NCI-H2107 (cell line): ENCODE measurements at regions not wholly inside any gene's neighbourhood (a gene's known extent, or its start where the extent isn't known, plus 50 kb on each side); places are given as distances from the start of the nearest gene placed in this dataset.
"Not testable (repeated sequence)": the region's sequence is repeated elsewhere in the genome, so short reads cannot be mapped to it uniquely, and the experiment has no call there.

Experiments
- DNase-seq: peaks from one replicate; lab custom pipeline; 2025; lab: John Stamatoyannopoulos, UW

DNA sequence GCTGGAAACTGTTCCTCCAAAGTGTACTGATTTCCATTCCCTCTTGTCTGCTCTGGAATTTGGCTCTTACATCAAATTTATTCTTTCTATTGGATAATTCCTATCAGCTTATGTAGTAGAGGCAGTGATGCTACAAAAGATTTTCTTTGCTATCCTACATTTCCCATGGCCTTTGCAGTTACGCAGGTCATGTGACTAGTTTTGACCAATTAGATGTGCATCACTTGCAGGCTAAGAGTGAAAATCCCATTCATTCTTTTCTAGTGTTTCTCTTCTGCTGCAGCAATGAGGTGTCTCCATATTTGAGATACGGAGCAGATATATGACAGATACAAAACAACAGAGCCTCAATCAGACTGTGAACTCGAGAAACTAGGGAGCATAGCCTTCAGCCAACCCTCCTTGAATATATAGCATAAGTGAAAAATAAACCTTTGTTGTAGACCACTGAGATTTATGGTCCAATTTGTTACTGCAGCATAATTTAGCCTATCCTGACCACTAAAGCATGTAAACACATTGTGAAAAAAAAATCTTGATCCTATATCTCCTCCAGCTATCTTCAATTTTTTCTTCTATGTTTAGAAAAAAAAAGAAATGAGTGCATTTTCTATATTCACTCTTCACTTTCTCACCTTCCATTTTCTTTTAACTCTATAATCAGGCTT is 102.0 kb downstream of the HNMT start:
- DNase-seq = no peak

DNA sequence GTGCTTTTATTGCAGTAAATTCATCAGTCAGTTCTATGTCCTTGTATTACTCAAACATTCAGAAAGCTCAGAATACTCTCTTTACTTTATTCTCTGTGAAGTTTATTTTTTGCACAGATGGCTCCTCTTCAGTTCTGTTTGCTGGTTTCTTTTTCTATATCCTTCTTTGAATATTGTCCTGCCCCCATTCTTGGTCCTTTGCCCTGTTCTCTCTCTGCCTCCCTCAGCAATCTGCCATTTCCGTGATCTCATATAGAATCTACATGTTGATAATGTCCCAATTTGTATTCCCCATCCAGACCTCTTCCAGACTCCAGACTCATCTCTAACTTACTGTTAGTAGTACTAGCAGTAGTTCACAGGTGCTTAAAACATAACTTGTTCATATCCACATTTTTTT is 102.6 kb downstream of the HNMT start:
- DNase-seq = no peak

DNA sequence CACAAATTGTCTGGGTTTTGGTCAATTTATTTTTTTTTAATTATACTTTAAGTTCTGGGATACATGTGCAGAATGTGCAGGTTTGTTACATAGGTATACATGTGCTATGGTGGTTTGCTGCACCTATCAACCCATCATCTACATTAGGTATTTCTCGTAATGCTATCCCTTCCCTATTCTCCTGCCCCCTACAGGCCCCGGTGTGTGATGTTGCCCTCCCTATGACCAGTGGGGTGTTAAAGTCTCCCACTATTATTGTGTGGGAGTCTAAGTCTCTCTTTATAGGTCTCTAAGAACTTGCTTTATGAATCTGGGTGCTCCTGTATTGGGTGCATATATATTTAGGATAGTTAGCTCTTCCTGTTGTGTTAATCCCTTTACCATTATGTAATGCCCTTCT is 104.4 kb downstream of the HNMT start:
- DNase-seq = not testable (repeated sequence)

DNA sequence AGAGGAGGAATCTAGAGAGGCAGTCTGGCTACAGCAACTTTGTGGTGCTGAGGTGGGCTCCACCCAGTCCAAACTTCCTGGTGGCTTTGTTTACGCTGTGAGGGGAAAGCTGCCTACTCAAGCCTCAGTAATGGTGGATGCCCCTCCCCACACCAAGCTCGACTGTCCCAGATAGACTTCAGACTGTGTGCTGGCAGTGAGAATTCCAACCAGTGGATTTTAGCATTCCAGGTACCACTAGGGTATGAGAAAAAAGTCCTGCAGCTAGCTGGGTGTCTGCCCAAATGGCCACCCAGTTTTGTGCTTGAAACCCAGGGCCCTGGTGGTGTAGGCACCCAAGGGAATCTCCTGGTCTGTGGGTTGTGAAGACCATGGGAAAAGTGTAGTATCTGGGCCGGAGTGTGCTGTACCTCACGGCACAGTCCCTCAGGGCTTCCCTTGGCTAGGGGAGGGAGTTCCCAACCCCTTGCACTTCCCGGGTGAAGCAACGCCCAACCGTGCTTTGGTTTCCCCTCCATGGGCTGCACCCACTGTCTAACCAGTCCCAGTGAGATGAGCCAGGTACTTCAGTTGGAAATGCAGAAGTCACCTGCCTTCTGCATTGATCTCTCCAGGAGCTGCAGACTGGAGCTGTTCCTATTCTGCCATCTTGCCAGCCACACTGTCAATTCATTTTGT is 106.9 kb downstream of the HNMT start:
- not testable (repeated sequence) for DNase-seq

DNA sequence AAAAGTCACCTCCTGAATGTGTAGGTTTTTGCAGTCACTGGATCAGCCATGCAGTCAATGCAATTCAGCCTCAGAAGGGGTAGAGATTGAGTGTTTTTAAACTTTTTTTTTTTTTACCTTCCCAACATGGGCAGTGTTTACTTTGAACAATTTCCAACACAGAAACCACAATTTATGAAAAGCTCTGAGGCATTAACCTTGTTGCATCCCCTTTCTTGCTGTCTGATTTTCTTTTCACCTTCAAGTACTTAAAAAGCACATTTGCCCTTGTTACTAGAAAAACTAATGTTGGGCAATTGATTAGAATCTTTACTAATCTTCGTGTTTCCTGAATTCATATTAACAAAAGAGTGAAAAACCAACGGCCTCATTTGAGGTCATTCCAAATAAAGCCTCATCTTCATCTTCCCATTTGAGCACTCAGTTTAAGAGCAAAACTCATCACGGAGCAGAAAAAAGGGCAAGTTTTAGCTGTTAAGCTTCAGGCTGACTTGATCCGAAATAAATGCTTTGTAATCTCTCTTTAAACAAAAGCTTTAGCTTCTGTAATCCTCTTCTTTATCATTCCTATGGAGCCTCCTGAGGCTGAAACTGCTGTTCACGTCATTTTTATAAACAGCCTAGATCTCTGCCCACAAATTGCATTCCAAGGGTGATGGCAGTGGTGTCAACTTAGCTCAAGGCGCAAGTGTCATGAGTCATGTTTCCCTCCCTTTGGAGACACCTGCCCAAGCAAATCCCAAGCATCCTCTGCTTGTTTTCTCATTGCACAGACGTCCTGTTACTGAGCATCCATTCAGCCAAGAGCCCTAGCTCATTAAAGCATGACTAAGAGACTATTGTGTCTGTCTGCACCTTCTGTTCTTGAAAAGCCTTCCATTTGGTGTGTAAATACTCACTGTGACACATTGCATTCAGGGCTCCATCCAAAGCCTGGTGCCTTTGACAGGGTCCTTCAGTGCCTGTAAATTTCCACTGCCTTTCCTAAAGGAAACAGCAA is 107.7 kb downstream of the HNMT start:
- DNase-seq = peak; percentile 40

DNA sequence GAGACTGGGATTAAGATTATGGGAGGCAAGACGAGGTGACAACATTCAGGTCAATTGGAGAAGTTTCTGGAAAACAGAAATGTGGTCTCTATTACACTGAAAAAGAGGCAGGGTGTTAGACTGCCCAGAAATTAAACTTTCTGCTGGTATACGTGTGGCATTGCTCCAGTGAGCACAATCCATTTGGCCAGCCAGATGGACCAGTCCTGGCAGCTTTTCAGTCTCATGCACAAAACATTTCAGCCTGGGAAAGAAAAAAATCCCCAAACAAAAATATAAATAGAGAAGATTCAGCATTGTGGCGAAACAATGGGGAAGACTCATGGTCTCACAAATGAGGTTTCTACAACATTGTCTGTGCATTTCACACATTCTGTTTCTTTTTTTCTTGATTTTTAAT is 113.9 kb downstream of the HNMT start:
- DNase-seq = no peak

DNA sequence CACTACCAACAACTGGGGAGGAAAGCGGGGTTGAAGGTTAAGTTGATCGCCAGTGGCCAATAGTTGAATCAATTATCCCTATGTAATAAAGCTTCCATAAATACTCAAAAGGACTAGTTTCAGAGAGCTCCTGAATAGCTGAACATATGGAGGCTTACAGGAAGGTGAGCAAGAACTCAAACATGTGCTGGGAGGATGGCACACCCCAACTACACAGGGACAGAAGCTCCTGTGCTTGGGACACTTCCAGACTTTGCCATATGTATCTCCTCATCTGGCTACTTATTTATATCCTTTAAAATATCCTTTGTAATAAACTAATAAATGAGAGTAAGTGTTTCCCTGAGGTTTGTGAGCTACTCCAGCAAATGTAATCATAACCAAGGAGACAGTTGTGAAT is 115.7 kb downstream of the HNMT start:
- no peak for DNase-seq

DNA sequence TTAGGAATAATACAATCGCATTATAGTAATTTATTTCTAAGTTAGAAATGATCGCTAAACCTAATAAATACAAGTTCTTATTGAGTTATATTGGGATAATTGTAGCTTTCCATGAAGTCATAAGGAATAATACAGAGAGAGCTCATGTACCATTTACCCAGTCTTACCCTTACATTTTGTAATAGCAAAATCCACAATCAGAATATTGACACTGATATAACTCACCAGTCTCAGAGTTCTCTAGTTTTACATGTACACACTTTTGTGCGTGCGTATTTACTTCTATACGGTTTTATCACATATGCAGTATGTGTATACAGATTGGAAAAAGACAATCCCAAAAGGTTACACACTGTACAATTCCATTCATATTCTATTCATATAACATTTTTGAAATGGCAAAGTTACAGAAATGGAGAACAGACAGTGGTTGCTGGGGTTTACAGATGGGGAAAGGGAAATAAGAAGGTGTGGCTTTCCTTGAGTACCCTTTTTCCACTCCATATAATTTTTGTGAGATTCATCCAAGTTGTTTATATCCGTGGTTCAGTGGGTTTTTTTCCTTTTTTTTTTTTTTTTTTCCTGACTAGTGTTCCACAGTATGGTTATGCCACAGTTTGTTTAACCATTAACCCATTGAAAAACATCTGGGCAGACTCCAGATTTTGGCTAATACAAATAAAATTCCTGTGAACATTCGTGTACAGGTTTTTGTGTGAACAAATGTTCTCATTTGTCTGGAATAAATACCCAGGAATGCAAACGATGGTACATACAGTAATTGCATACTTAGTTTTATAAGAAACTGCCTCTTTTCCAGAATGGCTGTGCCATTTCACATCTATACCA is 117.2 kb downstream of the HNMT start:
- no peak for DNase-seq

DNA sequence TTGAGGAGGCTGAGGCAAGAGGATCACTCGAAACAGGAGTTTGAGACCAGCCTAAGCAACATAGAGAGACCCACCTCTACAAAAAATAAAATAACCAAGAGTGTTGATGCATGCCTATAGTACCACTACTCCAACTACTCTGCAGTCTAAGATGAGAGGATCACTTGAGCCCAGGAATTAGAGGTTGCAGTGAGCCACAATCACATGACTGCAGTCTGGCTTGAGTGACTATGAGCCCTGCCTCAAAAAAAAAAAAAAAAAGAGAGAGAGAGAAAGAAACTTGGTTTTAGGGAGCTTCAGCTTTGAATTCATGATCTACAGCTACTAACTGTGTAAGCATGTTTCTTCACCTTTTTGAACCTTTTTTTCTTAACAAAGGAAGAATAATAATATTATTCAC is 119.9 kb downstream of the HNMT start:
- DNase-seq = no peak

DNA sequence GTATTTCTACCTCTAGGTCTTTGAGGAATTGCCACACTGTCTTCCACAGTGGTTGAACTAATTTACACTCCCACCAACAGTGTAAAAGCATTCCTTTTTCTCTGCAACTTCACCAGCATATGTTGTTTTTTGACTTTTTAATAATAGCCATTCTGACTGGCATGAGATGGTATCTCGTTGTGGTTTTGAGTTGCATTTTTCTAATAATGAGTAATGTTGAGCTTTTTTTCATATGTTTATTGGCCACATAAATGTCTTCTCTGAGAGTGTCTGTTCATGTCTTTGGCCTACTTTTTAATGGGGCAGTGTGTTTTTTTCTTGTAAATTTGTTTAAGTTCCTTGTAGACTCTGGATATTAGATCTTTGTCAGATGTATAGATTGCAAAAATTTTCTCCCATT is 121.2 kb downstream of the HNMT start:
- DNase-seq = not testable (repeated sequence)

DNA sequence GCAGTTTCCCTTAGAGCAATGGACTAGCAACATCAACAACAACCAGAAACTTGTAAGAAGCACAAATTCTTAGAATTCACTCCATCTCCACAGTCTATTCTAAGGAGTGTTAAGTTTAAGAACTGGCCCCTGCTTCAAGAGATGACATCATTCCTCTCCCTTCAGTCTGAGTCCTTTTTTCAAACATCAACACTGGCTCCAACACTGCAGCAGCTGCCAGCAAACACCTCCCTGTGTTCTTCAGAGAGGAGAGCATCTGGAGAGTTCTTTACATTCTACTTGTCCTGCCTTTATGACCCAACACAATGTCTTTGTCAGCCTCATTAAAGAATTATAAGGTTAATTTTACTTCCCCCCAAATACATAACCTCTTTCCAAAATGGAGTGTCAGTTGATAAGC is 122.3 kb downstream of the HNMT start:
- no peak for DNase-seq

DNA sequence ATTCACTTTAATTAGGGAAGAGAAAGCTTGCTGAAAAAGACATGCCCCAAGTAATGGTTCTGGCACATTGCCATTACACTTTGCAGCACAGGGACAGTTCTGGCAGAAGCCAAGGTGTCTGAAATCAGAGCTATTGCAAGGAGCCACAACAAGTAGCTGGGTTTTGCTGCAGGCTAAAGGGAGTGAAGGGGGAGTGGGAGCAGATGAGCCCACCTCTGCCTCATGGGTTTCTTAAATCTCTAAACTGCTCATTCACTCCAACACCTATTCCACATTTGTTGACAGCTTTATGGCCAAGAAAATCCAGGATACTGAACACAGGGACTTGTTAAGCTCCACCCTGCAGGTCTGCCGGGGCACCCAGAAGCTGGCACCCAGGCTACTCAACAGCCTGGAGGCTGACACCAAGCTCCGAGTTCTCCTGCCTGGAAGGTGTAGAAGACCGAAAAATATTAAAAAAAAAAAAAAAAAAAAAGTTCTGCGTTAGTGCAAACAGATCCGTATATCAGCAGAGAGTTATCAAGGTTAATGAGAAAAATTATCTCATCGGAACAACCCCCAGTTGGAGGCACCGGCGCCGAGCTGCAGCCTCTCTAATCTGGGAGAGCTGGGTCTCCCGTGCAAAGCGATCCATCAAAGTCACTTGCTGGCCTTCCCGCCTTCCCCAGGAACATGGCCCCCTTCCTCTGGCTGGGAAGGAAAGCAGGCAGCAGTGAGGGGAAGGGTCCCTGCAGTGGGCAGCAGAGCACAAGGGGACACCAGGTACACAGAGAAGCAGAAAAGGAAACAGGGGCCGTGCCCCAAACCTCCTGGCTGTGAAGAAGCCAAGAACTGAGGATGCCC is 123.7 kb downstream of the HNMT start:
- DNase-seq = no peak

DNA sequence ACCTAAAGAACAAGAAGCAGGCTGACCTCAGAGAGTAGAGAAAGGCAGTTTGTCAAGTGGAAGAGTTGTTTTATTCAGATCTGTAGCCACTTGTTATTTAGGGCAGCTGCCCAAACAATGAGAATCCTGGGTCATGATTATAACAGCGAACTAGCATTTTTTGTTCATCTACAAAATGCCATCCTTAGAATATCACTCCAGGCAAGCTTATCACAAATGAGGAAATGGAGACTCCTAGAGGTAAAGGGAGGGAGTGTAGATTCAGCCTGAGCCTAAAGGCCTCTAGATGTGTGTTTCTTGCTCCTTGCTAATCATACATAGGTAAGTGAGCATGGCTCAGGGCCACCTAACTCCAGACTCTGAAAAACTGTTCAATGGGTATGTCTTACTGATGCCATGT is 126.1 kb downstream of the HNMT start:
- peak; percentile 14 for DNase-seq

DNA sequence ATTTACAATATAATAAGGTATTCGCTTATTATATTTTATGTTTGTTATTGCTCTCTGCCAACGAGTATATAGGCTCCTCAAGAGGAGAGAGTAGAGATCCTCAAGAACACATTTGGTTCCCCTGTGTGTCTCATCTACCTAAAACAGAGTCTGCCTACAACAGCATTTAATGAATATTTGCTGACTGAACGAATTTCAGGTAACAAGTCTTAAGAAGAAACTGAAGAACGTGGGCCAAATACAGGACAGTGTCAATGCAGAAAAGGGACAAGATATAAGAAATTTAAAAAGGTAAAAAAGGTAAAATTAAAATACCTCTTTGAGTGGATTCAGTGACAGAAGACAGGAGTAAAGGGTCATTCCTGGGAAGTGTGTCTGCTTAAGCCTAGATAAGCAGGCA is 129.2 kb downstream of the HNMT start:
- no peak for DNase-seq

DNA sequence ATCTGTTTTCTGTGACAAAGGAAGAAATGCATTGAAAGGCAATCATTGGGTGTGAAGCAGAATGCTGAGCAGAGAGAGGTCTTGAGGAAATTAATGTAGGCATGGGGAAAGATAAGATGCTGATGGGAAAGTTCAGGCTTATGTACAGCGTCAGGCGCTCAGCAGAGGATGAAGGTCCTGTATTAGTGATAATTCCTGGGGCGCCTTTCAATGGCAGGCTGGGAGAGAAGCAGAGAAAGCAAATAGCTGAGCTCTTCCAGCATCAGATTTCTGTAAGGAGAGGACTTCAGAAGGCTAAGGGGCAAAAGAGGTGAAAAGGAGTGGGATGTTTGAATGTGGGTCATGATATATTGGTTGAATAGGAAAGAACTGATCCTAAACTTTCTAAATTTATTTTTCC is 129.8 kb downstream of the HNMT start:
- DNase-seq = no peak

DNA sequence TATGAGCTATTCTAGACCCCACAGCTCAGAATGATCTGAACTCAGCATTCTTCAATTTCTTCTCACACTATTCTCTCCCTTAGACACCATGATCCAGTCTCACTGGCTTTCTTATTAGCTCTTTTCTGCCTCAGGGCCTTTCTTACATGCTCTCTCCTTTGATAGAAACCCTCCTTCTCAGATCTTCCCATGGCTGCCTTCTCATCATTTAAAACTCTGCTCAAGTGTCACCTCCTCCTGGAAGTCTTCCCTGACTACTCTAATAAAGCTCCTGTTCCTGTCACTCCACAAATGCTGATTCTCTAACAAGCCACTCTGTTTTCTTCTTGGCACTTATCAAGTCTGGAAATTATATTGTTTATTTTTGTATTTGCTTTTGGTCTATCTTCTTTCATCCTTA is 131.1 kb downstream of the HNMT start:
- no peak for DNase-seq

DNA sequence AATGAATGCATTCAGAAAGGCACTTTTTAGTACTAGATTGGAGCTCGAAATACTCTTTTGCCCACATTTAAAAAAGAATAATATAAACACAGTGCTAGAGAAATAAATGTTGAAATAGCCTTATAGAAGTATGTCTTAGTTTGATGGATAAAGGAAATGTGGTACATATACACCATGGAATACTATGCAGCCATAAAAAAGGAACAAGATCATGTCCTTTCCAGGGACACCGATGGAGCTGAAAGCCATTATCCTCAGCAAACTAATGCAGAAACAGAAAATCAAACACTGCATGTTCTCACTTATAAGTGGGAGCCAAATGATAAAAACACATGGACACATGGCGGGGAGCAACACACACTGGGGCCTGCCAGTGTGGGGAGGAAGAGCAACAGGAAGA is 135.0 kb downstream of the HNMT start:
- DNase-seq = not testable (repeated sequence)

DNA sequence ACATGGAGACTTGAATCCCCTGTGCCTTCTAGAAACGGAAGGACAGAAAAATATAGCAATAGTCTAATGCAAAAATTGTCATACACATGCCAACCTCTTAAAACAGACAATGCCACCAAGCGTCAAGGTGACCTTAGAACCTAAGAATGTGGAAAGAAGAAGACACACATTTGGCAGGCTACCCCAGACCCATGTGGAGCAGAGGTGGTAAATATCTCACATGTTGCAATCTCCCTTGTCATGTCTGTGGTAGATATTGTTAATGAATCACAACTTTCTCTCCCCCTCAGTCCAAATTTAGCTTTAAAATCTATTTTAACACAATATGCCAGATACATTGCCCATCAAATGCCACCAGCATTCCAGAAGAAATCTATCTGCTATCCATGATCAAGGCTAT is 137.4 kb downstream of the HNMT start:
- no peak for DNase-seq

DNA sequence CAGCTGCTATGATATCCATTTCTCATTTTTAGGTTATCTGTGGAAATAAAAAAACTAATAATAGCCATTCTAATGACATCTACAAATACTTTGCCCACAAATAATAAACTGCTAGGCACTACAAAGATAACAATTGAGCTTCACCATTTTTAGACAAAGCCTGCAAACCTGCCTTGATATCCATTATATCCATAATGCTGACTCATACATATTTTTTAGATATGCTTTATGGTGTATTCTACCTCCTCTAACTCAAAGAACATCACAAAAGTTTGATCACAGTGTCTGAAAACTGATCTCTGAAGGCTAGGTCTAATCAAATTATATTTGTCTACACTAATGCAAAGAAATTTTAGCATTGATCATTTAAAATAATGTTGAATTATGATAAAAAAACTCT is 138.4 kb downstream of the HNMT start:
- DNase-seq = no peak

DNA sequence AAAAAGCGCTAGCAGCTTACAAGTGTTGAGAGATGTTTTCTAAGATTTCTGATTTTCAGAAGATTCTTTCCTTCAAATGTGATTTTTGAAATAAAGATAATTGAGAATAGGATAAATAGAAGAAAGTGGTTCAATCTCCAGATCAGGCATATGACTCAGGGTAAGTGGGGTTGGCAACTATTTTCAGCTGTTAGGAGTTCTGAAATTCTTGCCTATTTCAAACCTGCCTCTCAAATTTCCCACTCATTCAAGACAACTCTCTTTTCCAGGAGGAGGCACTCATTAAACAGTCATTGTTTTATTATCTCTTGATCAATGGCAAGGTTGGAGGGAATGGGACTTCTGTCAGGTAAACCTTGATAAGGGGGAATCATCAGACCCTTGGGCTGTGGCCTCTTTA is 138.9 kb downstream of the HNMT start:
- DNase-seq = no peak

DNA sequence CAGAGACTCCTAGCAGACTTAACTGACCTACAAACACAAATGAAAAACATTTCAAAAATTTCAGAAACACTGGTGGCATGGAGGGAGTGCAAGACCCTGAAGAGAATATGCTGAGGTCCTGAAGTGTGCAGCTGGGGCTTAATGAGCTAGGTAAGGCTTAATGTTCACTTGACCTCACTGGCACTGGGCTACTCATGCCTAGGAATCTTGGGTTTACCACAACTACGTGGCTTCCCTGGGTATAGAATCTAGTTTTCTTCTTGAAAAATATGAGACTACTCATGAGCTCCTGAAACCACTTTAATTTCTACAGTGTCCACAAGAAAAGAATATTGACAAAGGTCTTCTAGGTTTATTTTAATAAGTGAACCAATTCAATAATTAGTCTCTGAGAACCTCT is 139.8 kb downstream of the HNMT start:
- no peak for DNase-seq
